Ovary (tissue), 3 donors: ENCODE measurements at regions not wholly inside any gene's neighbourhood (a gene's known extent, or its start where the extent isn't known, plus 50 kb on each side); places are given as distances from the start of the nearest gene placed in this dataset.

Experiments used
- CTCF ChIP-seq, 3 donors: fragments of 450-650 bp in 2 of 3; fragments of 200-600 bp in 1 of 3; IDR thresholded peaks; one replicate each; pipeline versions ENCODE4 v1.5.1 to v1.8.0; 2016 to 2022; ENCODE audit warnings: antibody characterized with exemption in 3 of 3, mild to moderate bottlenecking in 1 of 3
- EP300 ChIP-seq: sonication (generic); formaldehyde crosslinking; IDR thresholded peaks from one replicate; pipeline ENCODE4 v1.6.1; 2017; ENCODE audit warnings: antibody characterized with exemption
- POLR2A ChIP-seq: fragments of 450-650 bp; IDR thresholded peaks from one replicate; pipeline ENCODE4 v1.6.1; 2017; ENCODE audit warnings: antibody characterized with exemption, mild to moderate bottlenecking, moderate library complexity
- donor health status: DM: no; HTN: no; CAD: no.

- TF ChIP-seq CTCF (IDR thresholded peaks at IDR 0.05) (no peak), POLR2A (no peak), EP300 (no peak)
Measured at GRCh38 chr2:195603408-195603807, 53.6 kb upstream of the SLC39A10 start.
